ENCODE measurements at regions not wholly inside any gene's neighbourhood (a gene's known extent, or its start where the extent isn't known, plus 50 kb on each side); places are given as distances from the start of the nearest gene placed in this dataset.

DNA sequence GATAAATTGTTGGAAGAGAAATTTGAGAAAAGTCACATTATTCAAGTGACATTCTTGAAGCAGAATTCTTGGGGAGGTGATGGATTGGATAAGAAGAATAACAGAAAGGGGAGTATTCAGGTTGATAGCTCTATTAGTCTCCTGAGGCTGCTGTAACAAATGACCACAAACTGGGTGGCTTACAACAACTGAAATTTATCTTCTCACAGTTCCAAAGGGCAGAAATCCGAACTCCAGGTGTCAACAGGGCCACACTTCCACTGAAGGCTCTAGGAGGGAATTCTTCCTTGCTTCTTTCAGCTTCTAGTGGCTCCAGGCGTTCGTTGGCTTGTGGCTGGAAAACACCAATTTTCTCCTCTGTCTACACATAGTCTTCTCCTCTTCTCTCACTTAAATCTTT lies 99.8 kb downstream of the TES start:
- TF ChIP-seq, protein P1, sequence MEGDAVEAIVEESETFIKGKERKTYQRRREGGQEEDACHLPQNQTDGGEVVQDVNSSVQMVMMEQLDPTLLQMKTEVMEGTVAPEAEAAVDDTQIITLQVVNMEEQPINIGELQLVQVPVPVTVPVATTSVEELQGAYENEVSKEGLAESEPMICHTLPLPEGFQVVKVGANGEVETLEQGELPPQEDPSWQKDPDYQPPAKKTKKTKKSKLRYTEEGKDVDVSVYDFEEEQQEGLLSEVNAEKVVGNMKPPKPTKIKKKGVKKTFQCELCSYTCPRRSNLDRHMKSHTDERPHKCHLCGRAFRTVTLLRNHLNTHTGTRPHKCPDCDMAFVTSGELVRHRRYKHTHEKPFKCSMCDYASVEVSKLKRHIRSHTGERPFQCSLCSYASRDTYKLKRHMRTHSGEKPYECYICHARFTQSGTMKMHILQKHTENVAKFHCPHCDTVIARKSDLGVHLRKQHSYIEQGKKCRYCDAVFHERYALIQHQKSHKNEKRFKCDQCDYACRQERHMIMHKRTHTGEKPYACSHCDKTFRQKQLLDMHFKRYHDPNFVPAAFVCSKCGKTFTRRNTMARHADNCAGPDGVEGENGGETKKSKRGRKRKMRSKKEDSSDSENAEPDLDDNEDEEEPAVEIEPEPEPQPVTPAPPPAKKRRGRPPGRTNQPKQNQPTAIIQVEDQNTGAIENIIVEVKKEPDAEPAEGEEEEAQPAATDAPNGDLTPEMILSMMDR (IDR thresholded peaks at IDR 0.05; ENCODE audit: insufficient read depth, low read depth, low read length) = no peak
- no peak for TF ChIP-seq EZH2 (IDR thresholded peaks at IDR 0.05; ENCODE audit: insufficient read depth, low read length)
